Stimulated activated CD8-positive, alpha-beta memory T cell treated with anti-CD3 and anti-CD28 coated beads, Interleukin-4, amount 100 ng/mL, for 4 hours (primary cell): ENCODE measurements at regions not wholly inside any gene's neighbourhood (a gene's known extent, or its start where the extent isn't known, plus 50 kb on each side); places are given as distances from the start of the nearest gene placed in this dataset.

Source experiments
- DNase-seq, 2 donors: peaks; one replicate each; pipeline ENCODE4 v3.0.0-alpha.2; 2020; ENCODE audit warnings: low read depth in 2 of 2, low spot score in 1 of 2

GRCh38 chr20:60211618-60212463, 253.6 kb downstream of the CDH26 start:
- DNase-seq = no peak

GRCh38 chr20:60212695-60213094, 254.5 kb downstream of the CDH26 start:
- no peak for DNase-seq

DNA sequence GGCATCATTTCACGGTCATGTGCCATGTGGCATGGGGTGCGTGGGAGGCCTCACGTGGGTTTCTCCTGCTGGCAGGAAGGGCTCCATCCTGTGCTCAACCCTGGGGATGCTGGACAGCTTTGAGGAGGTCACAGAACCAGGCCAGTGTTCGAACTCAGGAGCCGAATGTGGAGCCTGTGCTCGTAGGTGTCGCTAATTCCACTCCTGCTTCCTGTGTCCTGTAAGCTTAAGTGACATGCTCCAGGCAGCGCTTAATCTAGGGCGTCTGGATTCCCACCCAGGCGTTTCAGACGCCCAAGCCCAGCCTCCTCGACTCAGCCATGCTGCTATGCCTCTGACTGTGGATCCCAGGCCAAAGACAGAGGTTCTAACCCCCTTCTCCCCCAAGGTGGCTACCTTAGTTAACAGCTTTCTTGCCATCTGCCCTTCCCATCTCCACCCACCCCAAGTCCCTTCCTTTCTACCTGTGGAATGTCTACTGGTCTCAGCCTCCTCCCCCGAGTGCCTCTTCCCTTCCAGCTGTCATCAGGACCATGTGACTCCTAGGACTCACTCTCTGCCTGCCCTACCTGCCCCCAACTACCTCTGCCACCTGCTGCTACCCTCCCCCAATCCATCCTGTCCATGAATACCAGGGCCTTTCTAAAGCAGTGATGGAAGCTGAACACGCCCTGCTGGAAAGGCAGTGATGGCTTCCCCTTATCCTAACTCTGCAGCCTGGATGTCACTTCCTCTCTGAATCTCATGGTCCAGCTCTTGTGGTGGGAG, 255.1 kb downstream of the CDH26 start:
- DNase-seq = no peak

GRCh38 chr20:60214901-60215815, 256.9 kb downstream of the CDH26 start:
- DNase-seq = no peak

- no peak for DNase-seq
Observed at GRCh38 chr20:60215816-60216730, 257.9 kb downstream of the CDH26 start.

GRCh38 chr20:60219231-60219630, 261.0 kb downstream of the CDH26 start:
- DNase-seq = no peak

- no peak for DNase-seq
Observed at GRCh38 chr20:60219984-60220562, 261.9 kb downstream of the CDH26 start.

DNA sequence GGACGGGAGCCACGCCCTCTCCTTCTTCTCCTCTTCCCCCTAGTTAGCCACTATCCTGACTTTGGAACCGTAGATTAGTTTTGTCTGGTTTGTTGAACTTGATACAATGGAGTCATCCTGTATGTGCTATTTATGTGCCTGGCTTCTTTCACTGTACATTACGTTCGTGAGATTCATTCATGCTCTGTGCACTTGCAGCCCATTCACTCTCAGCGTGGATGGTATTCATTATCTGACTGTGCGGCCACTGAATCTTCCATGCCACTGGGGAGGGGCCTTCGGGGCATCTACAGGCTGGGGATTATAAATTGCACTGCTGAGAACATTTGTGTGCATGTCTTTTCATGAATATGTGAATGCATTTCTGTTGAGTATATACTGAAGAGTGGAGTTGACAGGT, 262.5 kb downstream of the CDH26 start:
- DNase-seq = no peak

DNA sequence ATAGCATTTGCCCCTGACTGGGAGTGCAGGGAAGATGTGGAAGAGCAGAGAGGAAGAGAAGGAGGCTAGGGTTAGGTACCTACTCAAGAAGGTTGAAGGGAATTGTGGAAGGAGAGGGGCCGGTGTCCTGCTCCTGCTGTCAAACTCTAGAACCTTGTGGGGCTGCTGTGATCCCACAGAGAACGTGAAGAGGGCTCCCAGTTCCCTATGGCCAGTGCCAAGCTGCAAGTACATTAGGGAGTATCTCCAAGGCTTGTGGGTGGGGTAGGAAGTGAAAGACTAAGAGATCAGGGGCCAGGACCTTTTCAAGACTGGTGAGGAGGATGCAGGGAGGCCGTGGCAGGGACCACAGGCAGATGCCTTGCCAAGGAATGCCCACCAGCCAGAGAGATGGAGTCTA, 263.4 kb downstream of the CDH26 start:
- no peak for DNase-seq

DNA sequence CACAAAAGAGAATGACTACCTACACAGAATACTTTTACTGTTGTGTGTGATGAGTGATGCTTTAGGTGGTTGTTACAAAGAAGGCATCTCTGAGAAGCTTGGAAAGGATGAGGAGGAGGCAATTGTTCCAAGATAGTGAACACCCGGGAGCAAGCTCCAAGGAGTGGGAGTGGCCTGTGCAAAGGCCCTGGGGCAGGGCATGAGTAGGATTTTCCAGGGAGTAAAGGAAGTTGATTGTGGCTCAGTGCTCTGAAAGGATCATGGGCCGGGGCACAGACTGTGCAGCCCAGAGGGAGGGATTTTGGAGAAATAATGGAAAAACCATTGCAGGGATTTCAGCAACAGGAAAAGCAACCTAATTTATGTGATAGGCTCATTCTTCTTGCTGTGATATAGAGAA, 264.3 kb downstream of the CDH26 start:
- no peak for DNase-seq

GRCh38 chr20:60223174-60223573, 265.0 kb downstream of the CDH26 start:
- no peak for DNase-seq

- DNase-seq = no peak
Observed at GRCh38 chr20:60224914-60225313, 266.7 kb downstream of the CDH26 start.

GRCh38 chr20:60228255-60228654, 270.0 kb downstream of the CDH26 start:
- DNase-seq = no peak

DNA sequence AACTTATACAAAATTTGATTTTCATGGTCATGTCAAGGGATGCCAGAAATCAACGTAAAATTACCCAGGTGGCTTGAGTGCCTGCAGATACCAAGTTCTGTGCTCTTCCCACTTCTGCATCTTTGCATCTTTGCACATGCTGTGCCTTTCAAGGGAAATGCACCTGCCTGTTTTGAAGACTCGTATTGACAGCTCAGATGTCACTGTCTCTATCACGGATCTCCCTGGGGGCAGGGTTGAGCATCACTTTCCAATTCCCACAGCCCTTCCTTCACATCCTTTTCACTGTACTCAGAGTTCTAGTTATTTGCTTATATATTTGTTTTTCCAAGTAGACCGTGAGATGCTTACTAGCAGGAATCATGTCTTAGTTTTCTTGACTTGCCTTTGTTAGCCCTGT, 274.2 kb downstream of the CDH26 start:
- DNase-seq = no peak

- DNase-seq = no peak
Observed at GRCh38 chr20:60233018-60233630, 274.9 kb downstream of the CDH26 start.

DNA sequence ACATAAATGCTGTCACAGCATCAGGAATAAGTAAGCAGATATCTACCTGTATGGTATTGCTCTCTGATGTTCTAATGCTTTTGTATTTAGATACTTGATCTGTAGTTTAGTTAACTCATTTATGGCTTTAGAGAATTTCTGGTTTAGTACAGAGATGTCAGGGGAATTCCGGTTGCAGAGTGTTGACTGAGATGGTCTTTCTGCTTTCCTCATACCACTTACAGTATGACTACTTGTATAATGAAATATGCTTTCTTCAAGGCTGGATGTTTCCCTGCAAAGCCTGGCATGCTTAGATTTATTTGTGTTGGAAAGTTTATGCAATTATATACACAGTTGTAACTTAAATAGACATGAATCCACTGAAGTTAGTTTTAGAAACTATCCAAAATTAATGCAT, 278.4 kb downstream of the CDH26 start:
- DNase-seq = no peak

- no peak for DNase-seq
Observed at GRCh38 chr20:60237981-60238380, 279.8 kb downstream of the CDH26 start.

- DNase-seq = no peak
Observed at GRCh38 chr20:60238992-60239660, 280.9 kb downstream of the CDH26 start.

GRCh38 chr20:60239956-60240355, 281.7 kb downstream of the CDH26 start:
- no peak for DNase-seq
